Mesenchymal stem cell (in vitro differentiated cells and primary cell): ENCODE measurements at regions not wholly inside any gene's neighbourhood (a gene's known extent, or its start where the extent isn't known, plus 50 kb on each side); places are given as distances from the start of the nearest gene placed in this dataset. TPM values are rescaled to one million over a fixed set of nuclear protein-coding genes. Genes with fewer than 3 reads are reported as not detected.

ENCODE experiments used
- DNase-seq: peaks from one replicate; pipeline ENCODE4 v3.0.0-alpha.2; 2013
- H2AFZ ChIP-seq: one replicate; pipeline ENCODE4 v1.6.1; 2013; ENCODE audit warnings: low read depth, mild to moderate bottlenecking, control low read depth, inconsistent platforms, low read length, moderate library complexity
- H2AK5ac ChIP-seq: 2 replicates; pipeline ENCODE4 v1.6.1; 2013; ENCODE audit warnings: low read length, moderate library complexity, mild to moderate bottlenecking, inconsistent platforms; ENCODE audit not compliant: severe bottlenecking
- H2BK120ac ChIP-seq: one replicate; pipeline ENCODE4 v1.6.1; 2013; ENCODE audit warnings: low read depth, mild to moderate bottlenecking, inconsistent platforms, low read length, moderate library complexity
- H2BK12ac ChIP-seq, 2 experiments: one replicate each; pipeline ENCODE4 v1.6.1; 2013; ENCODE audit warnings: inconsistent platforms in 2 of 2, low read length in 2 of 2, mild to moderate bottlenecking in 2 of 2, moderate library complexity in 2 of 2, control low read depth in 1 of 2
- H2BK15ac ChIP-seq: one replicate; pipeline ENCODE4 v1.6.1; 2013; ENCODE audit warnings: mild to moderate bottlenecking, low read depth, inconsistent platforms; ENCODE audit not compliant: poor library complexity, severe bottlenecking
- H2BK5ac ChIP-seq: 2 replicates; pipeline ENCODE4 v1.6.1; 2013; ENCODE audit warnings: low read depth, mild to moderate bottlenecking, low read length, control low read depth, inconsistent platforms; ENCODE audit not compliant: poor library complexity, severe bottlenecking
- H3K14ac ChIP-seq, 2 experiments: one replicate each; pipeline ENCODE4 v1.6.1; 2013; ENCODE audit warnings: inconsistent platforms in 2 of 2, low read length in 2 of 2, control low read depth in 1 of 2, mild to moderate bottlenecking in 1 of 2, moderate library complexity in 1 of 2
- H3K18ac ChIP-seq, 2 experiments: one replicate each; pipeline ENCODE4 v1.6.1; 2013; ENCODE audit warnings: inconsistent platforms in 2 of 2, low read length in 2 of 2, control low read depth in 1 of 2, low read depth in 1 of 2, mild to moderate bottlenecking in 1 of 2
- H3K23ac ChIP-seq, 2 experiments: one replicate each; pipeline ENCODE4 v1.6.1; 2013; ENCODE audit warnings: inconsistent platforms in 2 of 2, low read length in 2 of 2, mild to moderate bottlenecking in 2 of 2, moderate library complexity in 2 of 2, control low read depth in 1 of 2
- H3K27ac ChIP-seq: 2 replicates; pipeline ENCODE4 v1.5.1; 2013; ENCODE audit warnings: mild to moderate bottlenecking, moderate library complexity, low read length, control low read depth, inconsistent platforms; ENCODE audit not compliant: poor library complexity, severe bottlenecking
- H3K27me3 ChIP-seq, 2 experiments: 2 replicates each; pipeline versions ENCODE4 v1.6.1 to v1.7.0; 2013; ENCODE audit warnings: low read length in 2 of 2, mild to moderate bottlenecking in 2 of 2, moderate library complexity in 2 of 2, control low read depth in 1 of 2, inconsistent platforms in 1 of 2; ENCODE audit not compliant: control insufficient read depth in 1 of 2, insufficient read depth in 1 of 2
- H3K36me3 ChIP-seq, 2 experiments: 2 replicates each; pipeline versions ENCODE4 v1.6.1 to v1.7.0; 2013; ENCODE audit warnings: low read length in 2 of 2, control low read depth in 1 of 2, inconsistent platforms in 1 of 2, low read depth in 1 of 2, mild to moderate bottlenecking in 1 of 2; ENCODE audit not compliant: insufficient read depth in 2 of 2, control insufficient read depth in 1 of 2
- H3K4ac ChIP-seq, 2 experiments: one replicate each; pipeline ENCODE4 v1.6.1; 2013; ENCODE audit warnings: inconsistent platforms in 2 of 2, low read length in 2 of 2, mild to moderate bottlenecking in 2 of 2, moderate library complexity in 2 of 2, control low read depth in 1 of 2, low read depth in 1 of 2
- H3K4me1 ChIP-seq: 2 replicates; pipeline ENCODE4 v1.6.1; 2013; ENCODE audit warnings: low read depth, low read length, control low read depth; ENCODE audit not compliant: control insufficient read depth, insufficient read depth
- H3K4me2 ChIP-seq: 2 replicates; pipeline ENCODE4 v1.6.1; 2013; ENCODE audit warnings: low read length, mild to moderate bottlenecking, inconsistent platforms; ENCODE audit not compliant: poor library complexity, severe bottlenecking
- H3K4me3 ChIP-seq, 2 experiments: 2 replicates each; pipeline versions ENCODE4 v1.5.1 to v1.7.0; 2013; ENCODE audit warnings: low read length in 2 of 2, mild to moderate bottlenecking in 2 of 2, control low read depth in 1 of 2, low read depth in 1 of 2; ENCODE audit not compliant: insufficient read depth in 1 of 2
- H3K79me1 ChIP-seq: replicated peaks from 2 replicates; pipeline ENCODE4 v1.6.1; 2013; ENCODE audit warnings: mild to moderate bottlenecking, control low read depth, low read length, inconsistent platforms; ENCODE audit not compliant: poor library complexity, severe bottlenecking
- H3K9ac ChIP-seq: 2 replicates; pipeline ENCODE4 v1.7.0; 2013; ENCODE audit warnings: mild to moderate bottlenecking, low read length, moderate library complexity
- H3K9me3 ChIP-seq: 2 replicates; pipeline ENCODE4 v1.7.0; 2013; ENCODE audit warnings: mild to moderate bottlenecking, low read length; ENCODE audit not compliant: control insufficient read depth
- H4K8ac ChIP-seq: one replicate; pipeline ENCODE4 v1.6.1; 2013; ENCODE audit warnings: inconsistent platforms, mild to moderate bottlenecking, low read length, moderate library complexity
- H4K91ac ChIP-seq: one replicate; pipeline ENCODE4 v1.6.1; 2013; ENCODE audit warnings: mild to moderate bottlenecking, low read length, inconsistent platforms
- WGBS: methylation state at CpG from one replicate; pipeline ENCODE4 v1.1.7; 2013; ENCODE audit warnings: mixed read lengths; 5-methylcytosine and 5-hydroxymethylcytosine counted together
- small RNA-seq: library from polyadenylated mRNA; stranded (forward); fragments of <200 nt; extraction: miRNeasy Mini kit (QIAGEN cat#:217004); gene quantifications from one replicate; pipeline ENCODE3, GENCODE V24; 2013; ENCODE audit warnings: low read depth

DNA sequence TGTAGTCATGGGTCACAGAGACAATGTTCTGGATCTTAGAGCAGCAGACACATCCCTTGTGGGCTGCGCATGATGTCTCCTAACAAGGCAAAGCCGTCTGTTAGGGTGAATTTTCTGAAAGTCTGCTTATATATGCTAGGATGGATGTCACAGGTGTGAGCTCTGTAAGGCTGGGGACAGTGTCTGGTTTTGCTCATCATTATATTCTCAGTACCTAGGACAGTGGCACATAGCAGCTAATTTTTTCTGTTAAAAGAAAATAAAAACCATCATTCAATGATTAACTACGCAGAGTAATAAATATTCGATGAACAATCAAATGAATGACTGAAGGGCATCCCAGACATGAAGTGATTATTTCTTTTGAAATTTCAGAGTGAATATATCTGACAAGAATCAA is 52.9 kb upstream of the FAM169A start:
- DNase-seq = no peak

DNA sequence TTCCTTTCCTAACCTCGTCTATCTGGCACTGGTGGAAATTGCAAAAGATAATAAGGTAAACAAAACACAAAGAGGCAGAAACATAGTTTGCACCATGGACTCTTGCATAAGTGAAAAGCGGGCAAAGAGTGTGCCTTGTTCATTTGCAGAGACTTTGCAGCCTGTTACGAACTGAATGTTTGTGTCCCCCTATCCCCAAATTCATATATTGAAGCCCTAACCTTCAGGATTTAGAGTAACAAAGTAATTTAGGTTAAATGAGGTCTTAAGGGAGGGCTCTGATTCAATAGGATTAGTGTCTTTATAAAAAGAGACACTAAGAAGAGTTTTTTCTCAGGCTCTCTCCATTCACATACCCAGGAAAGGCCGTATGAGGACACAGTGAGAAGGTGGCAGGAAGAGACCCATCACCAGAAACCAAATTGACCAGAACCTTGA is 52.1 kb upstream of the FAM169A start:
- Histone ChIP-seq H3K4me2 (no peak overlapping the region), H3K23ac (no peak overlapping the region), H2BK5ac (no peak overlapping the region), H3K36me3 (no peaks in the 10 kb centered on the region), H3K27me3 (peaks cover 0 to 4% of the 10 kb centered on the region in 2 experiments), H2AK5ac (no peak overlapping the region), H3K9ac (no peak overlapping the region), H3K4ac (no peak overlapping the region), H3K27ac (no peak overlapping the region), H2AFZ (no peak overlapping the region), H2BK15ac (no peak overlapping the region), H4K8ac (no peak overlapping the region), H3K79me1 (no peaks in the 10 kb centered on the region), H4K91ac (no peak overlapping the region), H3K4me1 (no peaks in the 10 kb centered on the region), H2BK120ac (no peak overlapping the region), H3K14ac (no peak overlapping the region), H3K9me3 (no peaks in the 10 kb centered on the region), H3K18ac (no peak overlapping the region), H2BK12ac (no peak overlapping the region), H3K4me3 (no peak overlapping the region)
- 97% methylated on average over 3 of the region's 4 CpGs for WGBS
- DNase-seq = no peak

More for the DNA sequence above, 52.9 kb upstream of the FAM169A start:
- H3K27me3 ChIP-seq = peaks cover 0 to 1% of the 10 kb centered on the region in 2 experiments
- H3K9ac ChIP-seq = no peak overlapping the region
- no peak overlapping the region for H3K27ac ChIP-seq
- H2BK5ac ChIP-seq = no peak overlapping the region
- no peaks in the 10 kb centered on the region for H3K36me3 ChIP-seq
- H4K8ac ChIP-seq = no peak overlapping the region
- H2AK5ac ChIP-seq = no peak overlapping the region
- no peak overlapping the region for H3K4me3 ChIP-seq
- H2BK120ac ChIP-seq = no peak overlapping the region
- no peaks in the 10 kb centered on the region for H3K79me1 ChIP-seq
- 92% methylated on average over 3 of the region's 4 CpGs for WGBS
- no peak overlapping the region for H3K4me2 ChIP-seq
- H3K9me3 ChIP-seq = no peaks in the 10 kb centered on the region
- no peak overlapping the region for H3K23ac ChIP-seq
- H4K91ac ChIP-seq = peak overlapping the region; percentile 27
- H3K4me1 ChIP-seq = no peaks in the 10 kb centered on the region
- no peak overlapping the region for H2BK15ac ChIP-seq
- no peak overlapping the region for H3K14ac ChIP-seq
- no peak overlapping the region for H2BK12ac ChIP-seq
- H3K4ac ChIP-seq = no peak overlapping the region
- H3K18ac ChIP-seq = peak overlapping the region in 1 of 2 experiments; percentile 33
- H2AFZ ChIP-seq = no peak overlapping the region

DNA sequence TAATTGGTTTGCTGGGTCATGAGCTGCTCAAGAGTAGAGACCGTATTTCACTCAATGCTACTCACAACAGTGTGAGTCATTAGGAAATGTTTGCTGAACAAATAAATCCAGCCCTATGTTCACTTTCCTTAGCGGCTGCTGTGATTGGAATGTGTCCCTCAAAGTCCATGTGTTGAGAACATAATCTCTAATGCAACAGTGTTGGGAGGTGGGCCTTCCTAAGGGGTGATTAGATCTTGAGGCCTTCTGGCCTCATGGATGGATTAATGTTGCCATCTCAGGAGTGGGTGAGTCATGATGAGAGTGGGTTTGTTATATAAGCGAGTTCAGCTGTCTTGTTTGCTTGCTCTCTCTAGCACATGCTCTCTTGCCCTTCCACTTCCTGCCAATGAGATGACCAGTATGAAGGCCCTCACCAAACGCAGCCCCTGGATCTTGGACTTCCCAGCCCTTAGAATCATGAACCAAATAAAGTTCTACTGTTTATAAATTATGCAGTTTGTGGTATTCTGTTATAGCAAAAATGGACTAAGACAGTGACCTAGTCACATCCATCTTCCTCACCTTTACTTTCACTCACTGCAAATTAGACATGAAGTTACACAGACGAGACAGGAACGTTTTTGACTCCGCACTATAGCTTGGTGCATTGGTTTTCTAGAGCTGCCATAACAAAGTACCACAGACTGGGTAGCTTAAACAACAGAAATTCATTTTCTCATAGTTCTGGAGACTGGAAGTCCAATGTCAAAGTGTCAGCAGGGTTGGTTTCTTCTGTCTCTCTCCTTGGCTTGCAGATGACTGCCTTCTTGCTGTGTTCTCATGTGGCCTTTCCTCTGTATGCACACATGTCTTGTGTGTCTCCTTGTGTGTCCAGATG is 50.9 kb upstream of the FAM169A start:
- Histone ChIP-seq H3K27me3 (peaks cover 0 to 4% of the 10 kb centered on the region in 2 experiments), H2BK5ac (no peak overlapping the region), H2BK15ac (no peak overlapping the region), H3K9me3 (no peaks in the 10 kb centered on the region), H2AK5ac (no peak overlapping the region), H3K18ac (peak overlapping the region in 1 of 2 experiments; percentile 22), H3K9ac (no peak overlapping the region), H2BK120ac (no peak overlapping the region), H3K14ac (no peak overlapping the region), H3K27ac (no peak overlapping the region), H3K4me3 (no peak overlapping the region), H3K79me1 (no peaks in the 10 kb centered on the region), H2AFZ (no peak overlapping the region), H4K91ac (no peak overlapping the region), H4K8ac (no peak overlapping the region), H3K4me1 (no peaks in the 10 kb centered on the region), H2BK12ac (no peak overlapping the region), H3K23ac (no peak overlapping the region), H3K4me2 (no peak overlapping the region), H3K36me3 (no peaks in the 10 kb centered on the region), H3K4ac (no peak overlapping the region)
- WGBS = 56% methylated on average over 6 of the region's 7 CpGs
- peak; percentile 47 for DNase-seq

Small RNA genes lying in the stretch of these regions (small RNA-seq; reads per million reads assigned to genes)
- not detected for gene AC116337.2
